GM12878 (cell line): ENCODE measurements at regions not wholly inside any gene's neighbourhood (a gene's known extent, or its start where the extent isn't known, plus 50 kb on each side); places are given as distances from the start of the nearest gene placed in this dataset.
"Not testable (repeated sequence)": the region's sequence is repeated elsewhere in the genome, so short reads cannot be mapped to it uniquely, and the experiment has no call there.

Source experiments
- ATAC-seq: fragments of 200-7000 bp; cut with Tn5 transposase; 3 replicates; pipeline ENCODE4 v1.9.1; 2020; ENCODE audit warnings: mild to moderate bottlenecking, moderate library complexity
- BruUV-seq: library from RNA; stranded (reverse); fragments of 400-500 nt; replicated peaks from 2 replicates; lab custom pipeline; 2021; lab: Mats Ljungman, UMichigan
- CTCF ChIA-PET: fragments of 300-600 bp; sonication (Branson Sonifier 250); formaldehyde crosslinking; extraction: SDS; loops from one replicate; lab custom pipeline; 2021; ENCODE audit warnings: inconsistent platforms; lab: Yijun Ruan, JAX
- POLR2A ChIA-PET: fragments of 350-600 bp; formaldehyde crosslinking; extraction: SDS; loops from one replicate; lab custom pipeline; 2021; ENCODE audit warnings: inconsistent platforms; lab: Charles Lee
- RAD21 ChIA-PET: fragments of 300-600 bp; sonication (Branson Sonifier 250); formaldehyde crosslinking; loops from one replicate; lab custom pipeline; 2023; ENCODE audit warnings: antibody characterized with exemption; ENCODE audit not compliant: unreplicated experiment; lab: Charles Lee
- SMC1A ChIA-PET: fragments of 300-600 bp; sonication (Branson Sonifier 250); formaldehyde crosslinking; loops from one replicate; lab custom pipeline; 2023; ENCODE audit not compliant: unreplicated experiment, uncharacterized antibody; lab: Charles Lee
- DNase-seq: peaks from one replicate; pipeline ENCODE4 v3.0.0-alpha.2; 2011; ENCODE audit warnings: low read depth, low spot score
- FAIRE-seq: peaks from 3 replicates; lab custom pipeline; 2011; peaks lifted over from hg19 to GRCh38; lab: Jason Lieb, UNC
- H2AFZ ChIP-seq: 2 replicates; pipeline ENCODE4 v1.6.0; 2011; ENCODE audit warnings: low read depth, low read length, control low read depth; ENCODE audit not compliant: control insufficient read depth
- H3K27ac ChIP-seq: 2 replicates; pipeline ENCODE4 v1.5.1; 2011; ENCODE audit warnings: control low read depth; ENCODE audit not compliant: control insufficient read depth, insufficient read depth
- H3K27me3 ChIP-seq, 2 experiments: replicated peaks in 1 of 2; 2 replicates each; pipeline versions ENCODE4 v1.6.0 to v1.6.1; 2011; ENCODE audit warnings: low read length in 1 of 2; ENCODE audit not compliant: control insufficient read depth in 2 of 2, insufficient read depth in 2 of 2
- H3K36me3 ChIP-seq, 2 experiments: 2 replicates each; pipeline ENCODE4 v1.5.1; 2011; ENCODE audit warnings: low read length in 1 of 2; ENCODE audit not compliant: control insufficient read depth in 2 of 2, insufficient read depth in 2 of 2
- H3K4me1 ChIP-seq: 2 replicates; pipeline ENCODE4 v1.6.1; 2011; ENCODE audit warnings: mild to moderate bottlenecking, low read length, moderate library complexity, mixed read lengths; ENCODE audit not compliant: control insufficient read depth, insufficient read depth
- H3K4me2 ChIP-seq: 2 replicates; pipeline ENCODE4 v1.6.0; 2011; ENCODE audit warnings: control low read depth; ENCODE audit not compliant: control insufficient read depth, insufficient read depth
- H3K4me3 ChIP-seq: fragments of 200-600 bp; sonication (generic); 2 replicates; pipeline ENCODE4 v1.5.1; 2016
- H3K79me2 ChIP-seq: 2 replicates; pipeline ENCODE4 v1.6.0; 2011; ENCODE audit warnings: low read length; ENCODE audit not compliant: control insufficient read depth, insufficient read depth
- H3K9ac ChIP-seq: 2 replicates; pipeline ENCODE4 v1.8.0; 2011; ENCODE audit warnings: low read length, control low read depth, mixed read lengths; ENCODE audit not compliant: control insufficient read depth, insufficient read depth
- H3K9me3 ChIP-seq: replicated peaks from 3 replicates; pipeline ENCODE4 v1.5.1; 2011; ENCODE audit warnings: mild to moderate bottlenecking, low read length; ENCODE audit not compliant: control insufficient read depth, insufficient read depth
- H4K20me1 ChIP-seq: 2 replicates; pipeline ENCODE4 v1.6.0; 2011; ENCODE audit not compliant: control insufficient read depth, insufficient read depth
- CBFB ChIP-seq: IDR thresholded peaks from 2 replicates; pipeline ENCODE4 v1.6.1; 2016; ENCODE audit warnings: antibody characterized with exemption, low read depth
- CHD1 ChIP-seq: IDR thresholded peaks from 2 replicates; pipeline ENCODE4 v1.6.1; 2012; ENCODE audit warnings: low read depth, low read length, improper control_type of control experiment
- KAT2A ChIP-seq: conservative IDR thresholded peaks from 2 replicates; pipeline ENCODE4 v1.6.1; 2011; ENCODE audit warnings: low read depth, low read length; ENCODE audit not compliant: control insufficient read depth
- STAT3 ChIP-seq: IDR thresholded peaks from 2 replicates; pipeline ENCODE4 v1.6.1; 2011; ENCODE audit warnings: low read depth, low read length, improper control_type of control experiment
- TCF7 ChIP-seq: IDR thresholded peaks from 2 replicates; pipeline ENCODE4 v1.6.1; 2014; ENCODE audit warnings: antibody characterized with exemption, borderline replicate concordance
- ZBED1 ChIP-seq: IDR thresholded peaks from 2 replicates; pipeline ENCODE4 v1.6.1; 2016; ENCODE audit warnings: borderline replicate concordance
- ZNF24 ChIP-seq: fragments of 450-650 bp; IDR thresholded peaks from 2 replicates; pipeline ENCODE4 v1.6.1; 2017; ENCODE audit warnings: antibody characterized with exemption, mild to moderate bottlenecking
- ZNF274 ChIP-seq: IDR thresholded peaks from one replicate; pipeline ENCODE4 v1.8.0; 2011; ENCODE audit not compliant: insufficient read length, insufficient read depth
- WGBS: methylation state at CpG from one replicate; pipeline ENCODE4 v1.1.6; 2016; ENCODE audit warnings: low lambda C conversion rate; ENCODE audit not compliant: insufficient replicate concordance, insufficient coverage; ENCODE audit errors: missing lambda C conversion rate; 5-methylcytosine and 5-hydroxymethylcytosine counted together
- in situ Hi-C: fragments of 300-500 bp; cut with MboI; formaldehyde crosslinking; loops from 9 replicates; pipeline ENCODE4 v1.14.3; 2018; ENCODE audit warnings: mixed read lengths
- intact Hi-C: fragments of 100-400 bp; cut with micrococcal nuclease; formaldehyde crosslinking; loops from one replicate; pipeline ENCODE4 v1.14.2; 2022; ENCODE audit not compliant: unreplicated experiment
- TF ChIP-seq, protein P1 (sequence below): IDR thresholded peaks from 2 replicates; pipeline ENCODE4 v1.6.1; 2011; ENCODE audit warnings: mild to moderate bottlenecking, low read depth, low read length, moderate library complexity; ENCODE audit not compliant: insufficient replicate concordance
- TF ChIP-seq, protein P2 (sequence below): fragments of 150-350 bp; IDR thresholded peaks from 2 replicates; pipeline ENCODE4 v1.6.1; 2014; ENCODE audit warnings: mild to moderate bottlenecking, low read depth, low read length
- TF ChIP-seq, protein P3 (sequence below): fragments of 450-650 bp; IDR thresholded peaks from 2 replicates; pipeline ENCODE4 v1.6.1; 2014; ENCODE audit warnings: mild to moderate bottlenecking

DNA sequence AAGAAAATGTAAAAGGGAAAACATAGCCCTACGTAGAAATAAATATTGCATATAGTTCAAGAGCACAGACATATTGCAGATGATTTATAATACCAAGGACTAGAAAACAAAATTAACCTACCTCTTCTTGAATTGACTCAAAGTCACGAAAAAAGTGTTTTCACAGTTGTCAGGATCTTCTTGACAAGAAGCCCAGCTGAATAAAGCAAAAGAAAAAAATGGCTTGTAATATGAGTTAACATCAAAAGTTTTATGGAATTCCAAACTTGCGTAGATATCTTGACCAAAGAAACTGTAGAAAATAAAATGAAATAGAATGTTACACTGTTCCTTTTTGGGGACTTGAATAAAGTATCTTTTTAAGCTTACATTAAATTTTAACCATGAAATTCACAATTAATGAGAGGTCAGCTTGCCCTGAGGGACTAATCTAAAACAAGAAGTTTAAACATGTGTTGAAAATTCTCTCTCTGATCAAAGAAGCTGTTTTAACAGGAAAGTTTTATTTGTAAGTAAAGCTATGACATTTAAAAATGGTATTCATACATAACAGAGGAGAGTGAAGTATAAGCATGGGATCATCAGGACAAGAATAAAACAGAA, 133.1 kb upstream of the SEMA3C start (continued):
- TF ChIP-seq ZNF24 = no peak

DNA sequence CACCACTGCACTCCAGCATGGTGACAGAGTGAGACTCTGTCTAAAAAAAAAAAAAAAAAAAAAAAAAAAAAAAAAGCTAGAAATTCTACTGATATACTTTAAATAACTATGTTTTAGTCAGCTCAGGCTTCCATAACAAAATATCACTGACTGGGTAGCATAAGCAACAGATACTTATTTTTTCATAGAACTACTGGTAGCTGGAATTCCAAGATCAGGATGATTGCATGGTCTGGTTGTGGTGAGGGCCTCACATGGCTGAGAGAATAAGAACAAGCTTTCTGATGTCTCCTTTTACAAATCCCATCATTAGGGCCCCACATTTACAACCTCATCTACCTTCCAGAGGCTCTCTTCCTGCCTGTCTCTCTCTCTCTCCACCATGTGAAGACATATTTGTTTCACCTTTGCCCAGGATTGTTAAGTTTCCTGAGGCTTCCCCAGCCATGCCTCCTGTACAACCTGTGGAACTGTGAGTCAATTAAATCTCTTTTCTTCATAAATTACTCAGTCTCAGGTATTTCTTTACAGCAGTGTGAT, 126.7 kb upstream of the SEMA3C start:
- ChIA-PET CTCF (no interaction called here), RAD21 (no interaction called here), SMC1A (no interaction called here), POLR2A (interaction anchor here (0.6 kb wide), 1 partner anchor 21 kb away, joined by 5 read pairs; no protein-coding TSS in a partner anchor)
- Histone ChIP-seq H3K36me3 (no peaks in the 10 kb centered on the region), H3K9ac (no peak overlapping the region), H3K4me1 (no peaks in the 10 kb centered on the region), H4K20me1 (no peaks in the 10 kb centered on the region), H3K4me3 (no peak overlapping the region), H2AFZ (no peak overlapping the region), H3K79me2 (no peaks in the 10 kb centered on the region), H3K27ac (no peak overlapping the region), H3K9me3 (no peaks in the 10 kb centered on the region), H3K27me3 (no peaks in the 10 kb centered on the region), H3K4me2 (no peak overlapping the region)
- TF ChIP-seq, protein P1, sequence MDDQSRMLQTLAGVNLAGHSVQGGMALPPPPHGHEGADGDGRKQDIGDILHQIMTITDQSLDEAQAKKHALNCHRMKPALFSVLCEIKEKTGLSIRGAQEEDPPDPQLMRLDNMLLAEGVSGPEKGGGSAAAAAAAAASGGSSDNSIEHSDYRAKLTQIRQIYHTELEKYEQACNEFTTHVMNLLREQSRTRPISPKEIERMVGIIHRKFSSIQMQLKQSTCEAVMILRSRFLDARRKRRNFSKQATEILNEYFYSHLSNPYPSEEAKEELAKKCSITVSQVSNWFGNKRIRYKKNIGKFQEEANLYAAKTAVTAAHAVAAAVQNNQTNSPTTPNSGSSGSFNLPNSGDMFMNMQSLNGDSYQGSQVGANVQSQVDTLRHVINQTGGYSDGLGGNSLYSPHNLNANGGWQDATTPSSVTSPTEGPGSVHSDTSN = no peak
- TF ChIP-seq ZBED1 (no peak), KAT2A (no peak), CHD1 (no peak), ZNF274 (no peak), STAT3 (no peak), CBFB (no peak), TCF7 (no peak)
- TF ChIP-seq, protein P2, sequence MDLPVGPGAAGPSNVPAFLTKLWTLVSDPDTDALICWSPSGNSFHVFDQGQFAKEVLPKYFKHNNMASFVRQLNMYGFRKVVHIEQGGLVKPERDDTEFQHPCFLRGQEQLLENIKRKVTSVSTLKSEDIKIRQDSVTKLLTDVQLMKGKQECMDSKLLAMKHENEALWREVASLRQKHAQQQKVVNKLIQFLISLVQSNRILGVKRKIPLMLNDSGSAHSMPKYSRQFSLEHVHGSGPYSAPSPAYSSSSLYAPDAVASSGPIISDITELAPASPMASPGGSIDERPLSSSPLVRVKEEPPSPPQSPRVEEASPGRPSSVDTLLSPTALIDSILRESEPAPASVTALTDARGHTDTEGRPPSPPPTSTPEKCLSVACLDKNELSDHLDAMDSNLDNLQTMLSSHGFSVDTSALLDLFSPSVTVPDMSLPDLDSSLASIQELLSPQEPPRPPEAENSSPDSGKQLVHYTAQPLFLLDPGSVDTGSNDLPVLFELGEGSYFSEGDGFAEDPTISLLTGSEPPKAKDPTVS = no peak
- TF ChIP-seq, protein P3, sequence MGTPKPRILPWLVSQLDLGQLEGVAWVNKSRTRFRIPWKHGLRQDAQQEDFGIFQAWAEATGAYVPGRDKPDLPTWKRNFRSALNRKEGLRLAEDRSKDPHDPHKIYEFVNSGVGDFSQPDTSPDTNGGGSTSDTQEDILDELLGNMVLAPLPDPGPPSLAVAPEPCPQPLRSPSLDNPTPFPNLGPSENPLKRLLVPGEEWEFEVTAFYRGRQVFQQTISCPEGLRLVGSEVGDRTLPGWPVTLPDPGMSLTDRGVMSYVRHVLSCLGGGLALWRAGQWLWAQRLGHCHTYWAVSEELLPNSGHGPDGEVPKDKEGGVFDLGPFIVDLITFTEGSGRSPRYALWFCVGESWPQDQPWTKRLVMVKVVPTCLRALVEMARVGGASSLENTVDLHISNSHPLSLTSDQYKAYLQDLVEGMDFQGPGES = no peak
- intact Hi-C loops = no loop called here
- no TSS peak for BruUV-seq
- in situ Hi-C loops = no loop called here
- DNase-seq (no peak), FAIRE-seq (no peak), ATAC-seq (no peak)

DNA sequence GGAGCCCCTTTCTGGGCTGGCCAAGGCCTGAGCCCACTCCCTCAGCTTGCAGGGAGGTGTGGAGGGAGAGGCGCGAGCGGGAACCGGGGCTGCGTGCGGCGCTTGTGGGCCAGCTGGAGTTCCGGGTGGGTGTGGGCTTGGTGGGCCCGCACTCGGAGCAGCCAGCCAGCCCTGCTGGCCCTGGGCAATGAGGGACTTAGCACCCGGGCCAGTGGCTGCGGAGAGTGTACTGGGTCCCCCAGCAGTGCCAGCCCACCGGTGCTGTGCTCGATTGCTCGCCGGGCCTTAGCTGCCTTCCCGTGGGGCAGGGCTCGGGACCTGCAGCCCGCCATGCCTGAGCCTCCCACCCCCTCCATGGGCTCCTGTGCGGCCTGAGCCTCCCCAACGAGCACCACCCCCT, 123.8 kb upstream of the SEMA3C start:
- H3K4me1 ChIP-seq, H3K27ac ChIP-seq, BruUV-seq, CTCF ChIA-PET, H3K36me3 ChIP-seq, H2AFZ ChIP-seq, H3K9me3 ChIP-seq, H4K20me1 ChIP-seq, H3K27me3 ChIP-seq, ATAC-seq, H3K4me3 ChIP-seq, H3K9ac ChIP-seq, in situ Hi-C loops, RAD21 ChIA-PET, intact Hi-C loops, H3K4me2 ChIP-seq, DNase-seq, FAIRE-seq, SMC1A ChIA-PET, H3K79me2 ChIP-seq, POLR2A ChIA-PET: not testable (repeated sequence)
- 56% methylated on average over 21 of the region's 21 CpGs for WGBS
